DLD1 (cell line): ENCODE measurements at regions not wholly inside any gene's neighbourhood (a gene's known extent, or its start where the extent isn't known, plus 50 kb on each side); places are given as distances from the start of the nearest gene placed in this dataset.

Experiments
- in situ Hi-C: cut with HindIII; loops from 2 replicates; pipeline ENCODE4 v1.10.0; 2017; ENCODE audit warnings: low sequenced_read_pairs

DNA sequence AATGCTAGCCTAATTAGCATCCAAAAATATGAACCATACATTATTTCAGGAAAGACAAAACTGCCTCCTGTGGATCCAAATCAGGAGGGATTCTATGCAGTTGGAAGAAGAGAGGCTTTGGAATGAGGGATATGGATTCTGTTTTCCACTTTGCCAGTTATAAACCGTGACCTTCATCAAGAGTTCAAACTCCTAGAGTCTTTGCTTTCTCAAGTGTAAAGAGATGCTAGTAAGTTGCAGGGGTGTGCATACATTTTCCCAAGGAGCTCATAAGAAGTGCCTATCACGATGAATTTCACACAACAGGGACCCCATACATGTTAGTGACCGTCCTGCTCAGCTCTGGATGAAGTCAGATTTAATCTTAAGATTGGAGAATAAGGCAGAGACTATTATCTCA is 542.5 kb downstream of the SOX11 start:
- in situ Hi-C loops, result no loop called here

DNA sequence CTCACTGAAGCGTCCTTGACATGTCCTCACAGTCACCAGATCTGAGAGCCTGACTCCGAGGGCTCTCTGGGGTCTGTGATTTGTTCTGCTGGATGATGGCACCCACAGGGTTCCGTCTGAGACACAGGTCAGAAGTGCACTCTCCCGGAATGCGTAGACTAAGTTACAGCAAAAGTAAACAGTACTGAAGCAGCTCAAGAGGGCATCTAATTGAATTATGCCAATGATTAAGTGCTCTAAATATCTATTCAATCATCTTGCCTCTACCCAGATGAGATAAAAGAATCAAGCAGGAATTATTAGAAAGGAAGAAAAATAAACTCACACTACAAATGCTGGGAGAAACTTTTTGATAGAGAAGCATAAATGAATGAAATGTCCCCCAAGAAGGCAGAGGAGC is 544.1 kb downstream of the SOX11 start:
- in situ Hi-C loops, result no loop called here

DNA sequence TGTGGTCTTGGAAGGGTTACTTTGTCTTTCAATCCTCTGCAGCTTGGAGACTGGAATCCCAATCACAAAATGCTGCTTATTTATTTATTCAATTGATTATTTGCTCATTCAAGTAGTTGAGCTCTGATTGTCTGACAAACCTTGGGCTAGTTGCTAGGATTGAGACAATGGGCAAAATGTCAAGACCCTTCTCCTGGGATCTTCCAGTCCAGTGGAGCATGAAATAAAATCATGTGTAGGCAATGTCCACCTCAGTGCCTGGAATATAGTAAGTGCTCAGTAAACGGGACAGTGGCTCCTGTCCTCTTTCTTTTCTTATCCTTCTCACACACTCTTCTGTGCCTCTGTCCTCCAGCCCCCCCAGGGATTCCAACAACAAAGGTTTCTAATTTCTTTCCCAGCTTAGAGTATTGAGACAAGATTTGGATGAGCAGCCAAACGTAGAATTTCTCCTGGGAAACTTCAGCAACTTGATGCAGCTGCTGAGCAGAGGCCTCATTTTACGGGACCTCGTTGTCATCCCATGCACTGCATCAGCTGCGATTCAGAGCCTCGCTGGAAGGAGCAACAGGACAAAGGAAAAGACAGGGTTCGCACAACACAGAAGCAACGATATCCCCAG is 545.0 kb downstream of the SOX11 start:
- in situ Hi-C loops, result no loop called here

- in situ Hi-C loops, result no loop called here
Measured at GRCh38 chr2:6249557-6249956, 557.4 kb downstream of the SOX11 start.

DNA sequence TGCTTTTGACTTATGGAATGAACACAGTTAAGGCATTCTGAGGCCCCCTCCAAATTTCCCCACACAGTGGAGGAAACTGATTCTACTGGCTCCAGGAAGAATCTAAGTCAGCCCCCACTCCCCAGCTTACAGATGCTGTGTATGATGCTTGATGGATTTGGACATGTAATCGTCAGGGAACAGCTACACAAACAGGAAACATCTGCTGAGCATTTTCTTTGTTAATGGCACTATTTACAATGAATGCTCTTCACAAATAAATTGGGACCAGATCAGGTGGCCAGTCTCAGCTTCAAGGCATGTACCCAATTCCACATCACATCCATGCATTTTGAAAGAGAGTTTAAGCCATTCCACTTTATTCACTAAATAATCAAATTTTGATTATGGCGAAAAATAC is 562.3 kb downstream of the SOX11 start:
- in situ Hi-C loops, result no loop called here

- in situ Hi-C loops, result no loop called here
Measured at GRCh38 chr2:6264198-6264597, 572.0 kb downstream of the SOX11 start.

DNA sequence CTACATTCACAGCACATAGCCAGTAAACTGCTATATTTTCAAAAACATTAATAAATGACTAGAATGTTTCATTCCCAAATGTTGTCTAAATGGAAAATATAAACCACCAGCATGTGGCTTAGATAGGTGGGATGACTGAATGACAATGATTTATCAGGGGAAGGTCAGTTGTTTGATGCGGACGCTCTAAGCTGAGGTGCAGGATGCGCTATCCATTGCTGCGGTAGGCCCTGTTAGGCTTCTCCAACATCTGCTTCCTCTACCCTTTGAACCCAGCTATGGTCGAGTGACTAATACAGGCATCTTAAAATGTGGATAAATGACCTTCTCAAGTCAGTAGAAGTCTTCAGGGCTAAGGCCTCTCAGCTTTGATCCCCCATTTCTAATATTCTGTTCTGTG is 584.2 kb downstream of the CMPK2 start:
- in situ Hi-C loops, result no loop called here

- in situ Hi-C loops, result no loop called here
Measured at GRCh38 chr2:6283259-6283658, 582.4 kb downstream of the CMPK2 start.

DNA sequence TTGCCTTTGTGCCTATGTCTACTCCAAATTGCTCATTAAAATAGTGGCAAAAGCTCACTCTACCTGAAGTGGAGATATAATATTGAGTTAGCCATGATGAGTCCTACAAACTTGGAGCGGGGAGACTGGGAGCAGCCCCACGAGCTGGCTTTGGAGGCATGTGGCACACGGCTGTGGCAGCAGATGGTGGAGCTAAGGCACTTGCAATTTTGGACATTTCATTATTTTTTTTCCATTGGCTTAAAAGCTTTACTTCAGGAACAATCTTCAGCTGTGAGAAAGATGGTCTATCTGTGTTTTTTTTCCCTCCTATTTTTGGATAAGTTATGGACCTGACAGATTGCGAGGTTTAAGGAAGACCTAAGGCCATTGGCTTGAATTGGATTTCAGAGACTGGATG is 578.3 kb downstream of the CMPK2 start:
- in situ Hi-C loops, result no loop called here

DNA sequence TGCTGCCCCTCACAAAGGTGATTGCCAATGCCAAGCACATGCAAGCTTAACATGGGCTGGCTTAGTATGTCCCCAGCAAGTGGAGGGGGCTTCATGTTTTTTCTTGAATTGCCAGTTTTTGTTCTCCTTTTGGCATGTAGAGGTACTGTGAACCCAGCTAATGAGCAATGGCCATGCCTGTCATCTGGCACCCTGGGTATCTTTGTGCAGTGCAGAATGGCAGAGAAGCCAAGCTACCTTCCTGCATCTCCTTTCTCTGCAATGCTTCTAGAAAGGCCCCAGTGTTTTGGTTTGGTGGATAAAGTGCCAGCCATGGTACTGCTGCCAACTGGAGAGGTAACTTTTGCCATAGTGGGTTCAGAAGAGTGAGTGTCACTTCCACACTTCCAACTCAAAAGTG is 576.9 kb downstream of the CMPK2 start:
- in situ Hi-C loops, result no loop called here

- in situ Hi-C loops, result no loop called here
Measured at GRCh38 chr2:6290217-6291015, 575.3 kb downstream of the CMPK2 start.

DNA sequence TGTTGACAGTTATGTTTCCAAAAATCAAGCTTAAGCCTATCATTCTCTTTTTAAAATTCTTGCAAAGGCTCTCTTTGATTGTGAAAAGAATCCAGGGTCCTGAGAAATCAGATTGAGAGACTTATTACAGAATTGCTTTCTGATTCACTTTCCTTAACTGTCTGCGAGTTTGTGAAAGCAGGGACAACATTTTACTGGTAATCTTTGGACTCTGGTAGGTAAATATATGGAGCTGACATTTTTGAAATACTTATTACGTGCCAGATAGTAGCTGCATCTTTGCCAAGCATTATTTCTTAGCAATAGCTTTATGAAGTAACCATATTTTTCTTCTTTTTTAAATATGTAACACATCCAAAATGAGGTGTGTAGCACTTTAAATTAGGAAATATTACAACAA is 570.9 kb downstream of the CMPK2 start:
- in situ Hi-C loops, result no loop called here

- in situ Hi-C loops, result no loop called here
Measured at GRCh38 chr2:6297238-6297637, 568.5 kb downstream of the CMPK2 start.

GRCh38 chr2:6301426-6301825 is 564.3 kb downstream of the CMPK2 start:
- in situ Hi-C loops, result no loop called here

- in situ Hi-C loops, result no loop called here
Measured at GRCh38 chr2:6308986-6309385, 556.7 kb downstream of the CMPK2 start.

GRCh38 chr2:6309415-6310255 is 556.1 kb downstream of the CMPK2 start:
- in situ Hi-C loops, result no loop called here

- in situ Hi-C loops, result no loop called here
Measured at GRCh38 chr2:6310256-6311215, 555.2 kb downstream of the CMPK2 start.

- in situ Hi-C loops, result no loop called here
Measured at GRCh38 chr2:6312367-6312766, 553.3 kb downstream of the CMPK2 start.

- in situ Hi-C loops, result no loop called here
Measured at GRCh38 chr2:6314218-6314960, 551.3 kb downstream of the CMPK2 start.

- in situ Hi-C loops, result no loop called here
Measured at GRCh38 chr2:6325616-6326015, 540.1 kb downstream of the CMPK2 start.
